Neural crest cell (in vitro differentiated cells): ENCODE measurements at regions not wholly inside any gene's neighbourhood (a gene's known extent, or its start where the extent isn't known, plus 50 kb on each side); places are given as distances from the start of the nearest gene placed in this dataset.

Experiments used
- DNase-seq: peaks from one replicate; pipeline ENCODE4 v3.0.0; 2021; ENCODE audit warnings: low read depth, mixed read lengths, low spot score
- H3K27ac Mint-ChIP-seq: one replicate; pipeline ENCODE4 v1.8.0; 2021; ENCODE audit warnings: mild to moderate bottlenecking, mixed read lengths; ENCODE audit not compliant: unreplicated experiment
- H3K27me3 Mint-ChIP-seq: 2 replicates; pipeline ENCODE4 v1.8.0; 2021; ENCODE audit warnings: low read depth, mild to moderate bottlenecking, mixed read lengths
- H3K36me3 Mint-ChIP-seq: 2 replicates; pipeline ENCODE4 v1.8.0; 2021; ENCODE audit warnings: low read depth, mild to moderate bottlenecking, mixed read lengths
- H3K4me1 Mint-ChIP-seq: 2 replicates; pipeline ENCODE4 v1.8.0; 2021; ENCODE audit warnings: mixed read lengths
- H3K4me3 Mint-ChIP-seq: one replicate; pipeline ENCODE4 v1.8.0; 2021; ENCODE audit warnings: mild to moderate bottlenecking, mixed read lengths
- H3K9me3 Mint-ChIP-seq: 2 replicates; pipeline ENCODE4 v1.8.0; 2021; ENCODE audit warnings: mixed read lengths
- TF ChIP-seq, protein P1 (sequence below): fragments of 200-600 bp; sonication (generic); conservative IDR thresholded peaks from 2 replicates; pipeline ENCODE4 v1.5.0; 2021; ENCODE audit warnings: antibody characterized with exemption, mild to moderate bottlenecking

DNA sequence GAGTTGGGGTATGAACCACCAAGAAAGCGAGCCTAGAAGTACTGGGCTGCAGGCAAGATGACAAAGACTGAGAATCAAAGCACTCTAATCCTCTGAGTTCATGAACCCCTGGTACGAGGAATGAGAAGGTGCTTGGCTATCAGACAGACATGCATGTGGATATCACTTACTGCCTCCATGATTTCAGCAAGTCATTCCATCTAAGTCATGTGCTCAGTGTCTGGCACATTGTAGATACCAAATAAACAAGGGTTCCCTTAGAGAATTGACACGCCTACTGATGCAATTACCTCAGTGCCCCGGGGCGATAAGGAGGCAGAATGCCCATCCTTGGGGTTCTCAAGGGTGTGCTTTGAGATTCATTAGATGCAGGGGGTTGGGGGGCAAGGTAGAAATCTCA is 125.6 kb upstream of the PKDCC start:
- Mint-ChIP-seq H3K4me1 (peaks cover 19% of the 10 kb centered on the region), H3K36me3 (no peaks in the 10 kb centered on the region), H3K27me3 (no peaks in the 10 kb centered on the region), H3K9me3 (no peaks in the 10 kb centered on the region), H3K4me3 (no peak overlapping the region), H3K27ac (no peak overlapping the region)
- TF ChIP-seq, protein P1, sequence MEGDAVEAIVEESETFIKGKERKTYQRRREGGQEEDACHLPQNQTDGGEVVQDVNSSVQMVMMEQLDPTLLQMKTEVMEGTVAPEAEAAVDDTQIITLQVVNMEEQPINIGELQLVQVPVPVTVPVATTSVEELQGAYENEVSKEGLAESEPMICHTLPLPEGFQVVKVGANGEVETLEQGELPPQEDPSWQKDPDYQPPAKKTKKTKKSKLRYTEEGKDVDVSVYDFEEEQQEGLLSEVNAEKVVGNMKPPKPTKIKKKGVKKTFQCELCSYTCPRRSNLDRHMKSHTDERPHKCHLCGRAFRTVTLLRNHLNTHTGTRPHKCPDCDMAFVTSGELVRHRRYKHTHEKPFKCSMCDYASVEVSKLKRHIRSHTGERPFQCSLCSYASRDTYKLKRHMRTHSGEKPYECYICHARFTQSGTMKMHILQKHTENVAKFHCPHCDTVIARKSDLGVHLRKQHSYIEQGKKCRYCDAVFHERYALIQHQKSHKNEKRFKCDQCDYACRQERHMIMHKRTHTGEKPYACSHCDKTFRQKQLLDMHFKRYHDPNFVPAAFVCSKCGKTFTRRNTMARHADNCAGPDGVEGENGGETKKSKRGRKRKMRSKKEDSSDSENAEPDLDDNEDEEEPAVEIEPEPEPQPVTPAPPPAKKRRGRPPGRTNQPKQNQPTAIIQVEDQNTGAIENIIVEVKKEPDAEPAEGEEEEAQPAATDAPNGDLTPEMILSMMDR: no peak
- DNase-seq: no peak

DNA sequence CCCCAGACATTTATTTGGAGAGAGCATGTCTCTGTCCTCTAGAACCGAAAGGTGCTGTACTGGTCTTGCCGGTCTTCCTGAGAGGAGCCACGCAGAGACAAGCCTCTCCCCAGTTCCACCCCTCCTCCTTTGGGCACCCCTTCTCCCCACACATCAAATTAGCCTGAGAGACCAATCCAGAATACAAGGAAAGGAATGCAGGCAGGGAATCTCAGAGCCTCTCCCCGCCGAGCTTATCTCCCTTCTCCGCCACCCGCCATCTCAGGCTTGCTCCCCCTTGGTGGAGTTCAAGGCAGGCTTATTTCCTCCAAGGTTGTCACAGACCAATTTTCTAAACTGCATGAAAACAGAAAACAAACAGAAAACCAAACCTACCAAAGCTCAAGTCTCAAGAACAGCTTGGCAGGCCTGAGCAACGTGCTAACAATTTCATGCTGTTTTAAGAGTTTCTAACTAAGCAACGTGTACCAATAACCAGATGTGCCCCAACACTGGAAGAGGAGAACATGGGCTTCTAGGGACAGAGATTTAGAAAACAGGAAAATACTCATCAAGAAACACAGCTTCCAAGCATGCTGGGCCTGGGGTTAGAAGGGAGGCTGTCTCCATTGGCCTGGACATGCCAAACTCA is 124.5 kb upstream of the PKDCC start:
- no peak overlapping the region for H3K4me3 Mint-ChIP-seq
- no peak for DNase-seq
- H3K27me3 Mint-ChIP-seq: no peaks in the 10 kb centered on the region
- no peaks in the 10 kb centered on the region for H3K36me3 Mint-ChIP-seq
- TF ChIP-seq, protein P1: no peak
- no peaks in the 10 kb centered on the region for H3K9me3 Mint-ChIP-seq
- H3K27ac Mint-ChIP-seq: no peak overlapping the region
- peaks cover 24% of the 10 kb centered on the region for H3K4me1 Mint-ChIP-seq

DNA sequence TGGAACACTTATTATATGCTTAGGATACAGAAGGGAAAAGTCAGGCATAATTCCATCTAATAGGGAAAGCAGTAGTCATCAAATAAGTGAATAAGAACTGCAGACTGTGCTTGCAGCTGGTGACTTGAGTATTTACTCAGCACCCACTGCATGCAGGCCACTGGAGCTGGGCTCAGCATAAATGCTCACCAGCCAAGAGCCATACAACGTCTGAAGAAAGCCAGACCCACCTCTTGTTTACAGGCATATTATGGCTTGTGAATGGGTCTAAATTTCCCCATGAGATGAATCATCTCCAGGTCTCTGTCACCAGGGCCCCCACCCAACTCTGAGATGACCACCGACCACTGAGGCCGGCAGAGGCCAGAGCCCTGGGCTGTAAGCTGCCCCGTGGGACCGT is 123.8 kb upstream of the PKDCC start:
- TF ChIP-seq, protein P1: no peak
- H3K27ac Mint-ChIP-seq: no peak overlapping the region
- no peaks in the 10 kb centered on the region for H3K9me3 Mint-ChIP-seq
- no peaks in the 10 kb centered on the region for H3K27me3 Mint-ChIP-seq
- no peak for DNase-seq
- H3K36me3 Mint-ChIP-seq: no peaks in the 10 kb centered on the region
- H3K4me1 Mint-ChIP-seq: peaks cover 25% of the 10 kb centered on the region
- no peak overlapping the region for H3K4me3 Mint-ChIP-seq

DNA sequence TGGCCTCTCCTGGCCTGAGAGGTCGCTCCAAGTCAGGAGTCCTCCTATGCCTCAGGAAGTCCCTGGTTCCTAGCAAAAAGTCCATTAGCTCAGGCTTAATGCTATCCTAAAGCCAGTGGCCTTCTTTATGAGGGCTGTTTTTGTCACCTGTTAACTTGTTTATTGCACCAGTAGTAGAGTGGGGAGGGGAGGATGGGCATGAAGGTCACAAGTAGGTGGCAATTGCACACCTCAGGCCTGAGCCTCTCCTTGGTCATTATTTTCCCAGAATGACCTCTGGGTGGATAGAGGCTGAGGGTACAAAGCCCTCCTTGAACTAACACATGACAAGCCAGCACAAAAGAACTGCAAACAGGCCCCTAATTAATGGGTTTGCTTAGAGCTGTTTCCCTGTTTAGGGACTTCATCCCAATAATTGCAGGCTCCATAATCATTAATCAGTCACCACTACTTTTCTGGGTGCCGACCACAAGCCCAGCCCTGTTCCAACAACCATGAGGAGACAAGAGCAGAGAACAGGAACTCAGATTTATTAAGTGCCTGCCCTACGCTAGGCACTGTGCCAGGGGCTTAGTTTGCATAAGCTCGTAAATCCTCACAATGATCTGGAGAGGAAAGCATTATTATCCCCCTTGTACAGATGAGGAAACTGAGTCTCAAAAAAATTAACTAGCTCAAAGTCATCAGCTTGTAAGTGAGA is 123.0 kb upstream of the PKDCC start:
- Mint-ChIP-seq H3K9me3 (no peaks in the 10 kb centered on the region), H3K4me1 (peaks cover 25% of the 10 kb centered on the region), H3K27me3 (no peaks in the 10 kb centered on the region), H3K36me3 (no peaks in the 10 kb centered on the region), H3K27ac (no peak overlapping the region), H3K4me3 (no peak overlapping the region)
- DNase-seq: no peak
- TF ChIP-seq, protein P1: no peak

DNA sequence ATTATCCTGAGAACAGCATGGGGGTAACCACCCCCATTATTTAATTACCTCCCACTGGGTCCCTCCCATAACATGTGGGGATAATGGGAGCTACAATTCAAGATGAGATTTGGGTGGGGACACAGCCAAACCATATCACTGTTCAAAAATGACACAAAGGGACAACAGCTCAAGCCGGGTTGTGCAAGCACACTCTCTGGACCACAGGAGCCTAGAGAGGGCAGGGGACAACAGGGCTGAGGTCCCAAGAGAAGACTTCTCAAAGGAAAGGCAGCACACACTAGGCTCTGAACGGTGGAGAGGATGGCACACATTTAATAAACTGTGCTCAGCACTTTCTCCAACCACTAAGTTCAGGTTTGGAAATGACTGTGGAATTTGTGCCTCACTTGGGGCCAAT is 122.1 kb upstream of the PKDCC start:
- TF ChIP-seq, protein P1: no peak
- Mint-ChIP-seq H3K27me3 (no peaks in the 10 kb centered on the region), H3K9me3 (no peaks in the 10 kb centered on the region), H3K4me3 (no peak overlapping the region), H3K36me3 (no peaks in the 10 kb centered on the region), H3K27ac (no peak overlapping the region), H3K4me1 (peaks cover 25% of the 10 kb centered on the region)
- DNase-seq: no peak
